Type B pancreatic cell (in vitro differentiated cells): ENCODE measurements at regions not wholly inside any gene's neighbourhood (a gene's known extent, or its start where the extent isn't known, plus 50 kb on each side); places are given as distances from the start of the nearest gene placed in this dataset.
A peak's percentile ranks its signal among the peaks of the same experiment; 100 is the strongest.

Experiments
- DNase-seq: peaks from one replicate; pipeline ENCODE4 v3.0.0; 2021; ENCODE audit warnings: mixed read lengths; ENCODE audit not compliant: unreplicated experiment; ENCODE audit errors: extremely low spot score
- H3K27ac Mint-ChIP-seq: 2 replicates; pipeline ENCODE4 v1.8.0; 2021; ENCODE audit warnings: mild to moderate bottlenecking, mixed read lengths
- H3K27me3 Mint-ChIP-seq: 2 replicates; pipeline ENCODE4 v1.8.0; 2021; ENCODE audit warnings: mixed read lengths
- H3K36me3 Mint-ChIP-seq: 2 replicates; pipeline ENCODE4 v1.8.0; 2021; ENCODE audit warnings: mixed read lengths
- H3K4me1 Mint-ChIP-seq: one replicate; pipeline ENCODE4 v1.8.0; 2021; ENCODE audit warnings: mixed read lengths; ENCODE audit not compliant: unreplicated experiment
- H3K4me3 Mint-ChIP-seq: 2 replicates; pipeline ENCODE4 v1.8.0; 2021; ENCODE audit warnings: mild to moderate bottlenecking, mixed read lengths
- H3K9me3 Mint-ChIP-seq: 2 replicates; pipeline ENCODE4 v1.8.0; 2021; ENCODE audit warnings: mixed read lengths
- CTCF ChIP-seq: fragments of 200-600 bp; sonication (generic); conservative IDR thresholded peaks from 2 replicates; pipeline ENCODE4 v1.5.0; 2021; ENCODE audit warnings: antibody characterized with exemption, mild to moderate bottlenecking

- Mint-ChIP-seq H3K4me3 (no peak overlapping the region), H3K36me3 (no peaks in the 10 kb centered on the region), H3K4me1 (peaks cover 20% of the 10 kb centered on the region), H3K27ac (no peak overlapping the region), H3K9me3 (peaks cover 4% of the 10 kb centered on the region), H3K27me3 (peaks cover 8% of the 10 kb centered on the region)
- DNase-seq = no peak
- peak; percentile 77 for TF ChIP-seq CTCF
These were observed 805.6 kb upstream of the ARGLU1 start for GRCh38 chr13:107373551-107373950.

GRCh38 chr13:107370015-107370785 lies 802.3 kb upstream of the ARGLU1 start:
- Mint-ChIP-seq H3K4me3 (no peak overlapping the region), H3K27ac (no peak overlapping the region), H3K4me1 (no peaks in the 10 kb centered on the region), H3K36me3 (no peaks in the 10 kb centered on the region), H3K9me3 (peaks cover 5% of the 10 kb centered on the region), H3K27me3 (peaks cover 6% of the 10 kb centered on the region)
- DNase-seq = no peak
- no peak for TF ChIP-seq CTCF

- peaks cover 5% of the 10 kb centered on the region for H3K9me3 Mint-ChIP-seq
- no peaks in the 10 kb centered on the region for H3K36me3 Mint-ChIP-seq
- H3K4me3 Mint-ChIP-seq = no peak overlapping the region
- H3K27ac Mint-ChIP-seq = no peak overlapping the region
- peaks cover 6% of the 10 kb centered on the region for H3K27me3 Mint-ChIP-seq
- no peak for TF ChIP-seq CTCF
- H3K4me1 Mint-ChIP-seq = no peaks in the 10 kb centered on the region
- no peak for DNase-seq
These were observed 799.3 kb upstream of the ARGLU1 start for GRCh38 chr13:107367258-107367657.

- DNase-seq = no peak
- H3K4me1 Mint-ChIP-seq = no peaks in the 10 kb centered on the region
- H3K36me3 Mint-ChIP-seq = no peaks in the 10 kb centered on the region
- H3K9me3 Mint-ChIP-seq = peaks cover 5% of the 10 kb centered on the region
- no peak overlapping the region for H3K4me3 Mint-ChIP-seq
- no peak overlapping the region for H3K27ac Mint-ChIP-seq
- no peak for TF ChIP-seq CTCF
- H3K27me3 Mint-ChIP-seq = peaks cover 6% of the 10 kb centered on the region
These were observed 797.7 kb upstream of the ARGLU1 start for GRCh38 chr13:107365466-107366215.

GRCh38 chr13:107364658-107365057 lies 796.7 kb upstream of the ARGLU1 start:
- Mint-ChIP-seq H3K4me1 (no peaks in the 10 kb centered on the region), H3K27ac (no peak overlapping the region), H3K27me3 (peaks cover 6% of the 10 kb centered on the region), H3K4me3 (no peak overlapping the region), H3K36me3 (no peaks in the 10 kb centered on the region), H3K9me3 (peaks cover 5% of the 10 kb centered on the region)
- TF ChIP-seq CTCF = no peak
- DNase-seq = no peak
